HFF-Myc (cell line): ENCODE measurements at regions not wholly inside any gene's neighbourhood (a gene's known extent, or its start where the extent isn't known, plus 50 kb on each side); places are given as distances from the start of the nearest gene placed in this dataset.

Experiments used
- DNase-seq: peaks from one replicate; pipeline ENCODE4 v3.0.0-alpha.2; 2011; ENCODE audit warnings: low read depth; ENCODE audit errors: extremely low read depth
- H3K4me3 ChIP-seq: replicated peaks from 2 replicates; pipeline ENCODE4 v1.5.1; 2011; ENCODE audit warnings: low read depth, mild to moderate bottlenecking, control low read depth, low read length
- CTCF ChIP-seq: IDR thresholded peaks from 2 replicates; pipeline ENCODE4 v1.5.1; 2012; ENCODE audit warnings: mild to moderate bottlenecking, low read depth, low read length, control low read depth; ENCODE audit errors: missing control alignments

DNA sequence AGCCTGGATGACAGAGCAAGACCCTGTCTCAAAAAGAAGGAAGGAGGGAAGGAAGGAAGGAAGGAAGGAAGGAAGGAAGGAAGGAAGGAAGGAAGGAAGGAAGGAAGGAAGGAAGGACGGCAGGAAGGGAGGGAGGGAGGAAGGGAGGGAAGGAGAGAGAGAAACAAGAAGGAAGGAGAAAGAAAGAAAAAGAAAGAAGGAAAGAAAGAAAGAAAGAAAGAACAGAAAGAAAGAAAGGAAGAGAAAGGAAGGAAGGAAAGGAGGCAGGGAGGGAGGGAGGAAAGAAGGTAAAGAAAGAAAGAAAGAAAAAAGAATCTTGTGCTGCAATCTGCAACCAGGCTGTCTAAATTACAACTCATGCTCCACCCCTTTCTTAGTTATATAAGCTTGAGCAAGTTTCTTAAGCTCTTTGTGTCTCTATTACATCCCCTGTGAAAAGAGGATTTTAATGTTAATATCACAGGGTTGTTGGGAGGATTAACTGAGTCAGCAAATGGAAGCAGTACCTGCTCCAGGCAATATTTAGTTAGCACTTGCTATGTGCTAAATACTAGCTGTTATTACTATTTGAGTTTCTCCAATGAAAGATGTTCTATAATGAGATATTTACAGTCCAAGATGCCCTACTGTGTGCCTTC lies 917.9 kb upstream of the AUTS2 start:
- no peak overlapping the region for H3K4me3 ChIP-seq
- TF ChIP-seq CTCF = no peak
- no peak for DNase-seq

GRCh38 chr7:68682910-68683309 lies 915.4 kb upstream of the AUTS2 start:
- H3K4me3 ChIP-seq = no peak overlapping the region
- TF ChIP-seq CTCF = no peak
- no peak for DNase-seq

DNA sequence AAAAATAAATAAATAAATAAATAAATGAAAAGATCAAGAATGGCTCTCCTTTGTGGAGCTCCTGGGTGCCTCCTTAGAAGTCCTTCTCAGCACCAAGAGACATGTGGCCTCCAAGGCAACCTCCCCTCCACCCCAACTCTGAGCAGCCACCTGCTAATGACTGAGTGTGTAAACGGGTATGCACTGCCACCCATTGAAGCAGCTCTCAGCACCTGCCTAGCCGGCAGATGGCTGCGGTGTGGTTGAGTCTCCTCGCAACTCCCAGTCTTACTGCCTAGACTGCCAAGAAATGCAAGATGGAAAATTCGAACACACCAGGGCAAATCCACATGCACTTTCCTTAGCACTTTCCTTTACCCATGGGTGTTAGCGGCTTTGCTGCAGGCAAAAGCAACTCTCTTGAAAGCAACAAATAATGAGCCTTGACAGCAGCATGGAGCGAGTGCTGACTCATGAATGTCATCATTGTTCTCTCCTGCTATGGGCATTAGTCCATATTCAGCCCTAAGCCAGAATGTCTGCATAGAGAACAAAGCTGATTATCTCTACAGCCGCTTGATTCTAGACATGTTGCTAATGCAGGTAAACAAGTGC lies 913.9 kb upstream of the AUTS2 start:
- no peak for DNase-seq
- H3K4me3 ChIP-seq = no peak overlapping the region
- TF ChIP-seq CTCF = no peak

- DNase-seq = no peak
- no peak for TF ChIP-seq CTCF
- no peak overlapping the region for H3K4me3 ChIP-seq
These were observed 913.3 kb upstream of the AUTS2 start for GRCh38 chr7:68684996-68685395.

GRCh38 chr7:68688416-68689086 lies 909.7 kb upstream of the AUTS2 start:
- H3K4me3 ChIP-seq = no peak overlapping the region
- DNase-seq = no peak
- TF ChIP-seq CTCF = no peak

GRCh38 chr7:68689087-68689433 lies 909.2 kb upstream of the AUTS2 start:
- no peak for DNase-seq

More at GRCh38 chr7:68689087-68689433, 909.2 kb upstream of the AUTS2 start:
- H3K4me3 ChIP-seq = no peak overlapping the region
- TF ChIP-seq CTCF = no peak
